GM19463 (cell line): ENCODE measurements at regions not wholly inside any gene's neighbourhood (a gene's known extent, or its start where the extent isn't known, plus 50 kb on each side); places are given as distances from the start of the nearest gene placed in this dataset.
"Not testable (repeated sequence)": the region's sequence is repeated elsewhere in the genome, so short reads cannot be mapped to it uniquely, and the experiment has no call there.

ENCODE experiments used
- ATAC-seq: cut with Tn5 transposase; IDR thresholded peaks from one replicate; pipeline ENCODE4 v1.9.1; 2021; ENCODE audit warnings: mild to moderate bottlenecking, moderate library complexity; ENCODE audit not compliant: unreplicated experiment

DNA sequence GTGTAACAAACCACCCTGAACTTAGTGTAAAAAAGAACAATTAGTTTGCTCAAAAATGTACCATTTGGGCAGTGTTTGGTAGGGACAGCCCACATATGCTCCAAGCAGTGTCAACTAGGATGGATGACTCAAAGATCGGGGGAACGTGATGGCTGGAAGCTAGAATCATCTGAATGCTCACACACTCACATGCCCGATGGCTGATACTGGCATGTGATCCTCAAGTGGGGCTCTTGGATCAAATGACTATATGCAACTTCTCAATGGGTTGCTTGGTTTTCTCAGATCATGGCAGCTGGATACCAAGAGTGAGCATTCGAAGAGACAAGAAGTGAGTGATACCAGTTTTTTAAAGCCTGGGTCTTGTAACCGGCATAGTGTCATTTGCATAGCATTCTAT is 335.9 kb upstream of the KCNMB2 start:
- no peak for ATAC-seq

DNA sequence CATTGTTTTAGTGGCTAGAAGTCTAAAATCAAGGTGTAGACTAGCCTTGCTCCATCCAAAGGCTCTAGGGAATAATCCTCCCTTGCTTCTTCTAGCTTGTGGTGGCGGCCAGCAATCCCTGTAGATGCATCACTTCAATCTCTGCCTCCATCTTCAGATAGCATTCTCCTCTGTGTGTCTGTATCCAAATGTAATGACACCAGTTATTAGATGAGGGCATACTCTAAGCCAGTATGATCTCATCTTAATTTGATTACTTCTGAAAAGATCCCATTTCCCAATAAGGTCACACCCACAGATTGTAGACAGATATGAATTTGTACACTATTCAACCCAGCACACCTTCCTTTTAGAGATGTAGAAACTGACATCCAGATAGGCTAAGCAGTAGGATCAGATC is 334.5 kb upstream of the KCNMB2 start:
- ATAC-seq, result no peak

DNA sequence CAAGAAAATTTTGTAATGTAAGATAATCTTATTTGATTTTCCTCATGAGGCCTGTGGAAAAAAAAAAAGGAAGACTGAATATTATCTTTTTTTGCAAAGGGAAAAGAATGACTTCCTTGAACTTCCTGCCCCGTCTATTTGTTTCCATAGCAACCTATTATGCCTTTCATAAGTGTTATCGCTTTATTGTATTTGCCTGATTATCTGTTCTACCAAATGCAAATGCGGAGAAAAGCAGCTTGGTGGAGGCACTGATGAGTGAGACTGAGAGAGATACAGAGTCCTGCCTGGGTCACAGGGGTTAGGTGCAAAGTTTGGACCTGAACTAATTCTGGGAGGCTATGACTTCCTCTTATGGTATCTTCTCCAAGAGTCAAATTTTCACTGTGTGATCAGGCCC is 334.0 kb upstream of the KCNMB2 start:
- ATAC-seq, result no peak

DNA sequence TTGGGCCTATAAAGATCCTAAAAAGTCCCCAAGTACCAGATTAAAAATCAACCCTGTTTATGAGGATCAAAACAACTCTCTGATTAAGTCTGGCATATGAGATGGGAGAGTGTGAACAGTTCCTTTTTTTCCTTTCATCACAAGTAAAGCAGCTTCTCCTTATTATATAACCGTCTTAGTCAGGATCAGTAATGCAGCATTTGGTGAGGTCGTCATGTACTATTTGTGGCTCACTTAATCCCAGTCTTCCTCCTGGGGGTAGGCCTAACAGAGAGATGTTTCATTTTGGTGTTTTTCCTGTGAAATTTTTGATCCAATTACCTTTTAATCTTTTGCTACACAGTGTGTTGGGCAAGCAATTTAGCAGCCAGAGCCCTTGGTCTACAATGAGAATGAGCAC is 333.1 kb upstream of the KCNMB2 start:
- ATAC-seq, result no peak

DNA sequence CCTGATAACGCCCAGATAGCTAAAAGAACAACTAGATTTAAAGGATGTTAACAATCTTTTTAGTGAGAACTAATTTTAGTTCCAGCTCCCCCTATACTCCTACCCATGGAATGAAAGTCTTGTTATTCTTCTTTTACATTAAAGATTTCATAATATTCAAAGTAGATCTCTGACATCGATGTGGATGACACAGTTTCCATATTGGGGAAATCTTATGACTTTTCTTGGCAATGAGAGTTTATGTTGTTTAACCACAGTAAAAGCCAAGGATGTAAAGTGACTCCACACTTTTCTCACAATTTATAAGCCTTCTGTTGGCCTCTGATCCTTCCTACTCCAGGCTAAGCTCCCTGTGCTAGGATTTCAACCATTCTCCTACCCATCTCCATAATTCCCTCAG is 332.6 kb upstream of the KCNMB2 start:
- ATAC-seq, result no peak

DNA sequence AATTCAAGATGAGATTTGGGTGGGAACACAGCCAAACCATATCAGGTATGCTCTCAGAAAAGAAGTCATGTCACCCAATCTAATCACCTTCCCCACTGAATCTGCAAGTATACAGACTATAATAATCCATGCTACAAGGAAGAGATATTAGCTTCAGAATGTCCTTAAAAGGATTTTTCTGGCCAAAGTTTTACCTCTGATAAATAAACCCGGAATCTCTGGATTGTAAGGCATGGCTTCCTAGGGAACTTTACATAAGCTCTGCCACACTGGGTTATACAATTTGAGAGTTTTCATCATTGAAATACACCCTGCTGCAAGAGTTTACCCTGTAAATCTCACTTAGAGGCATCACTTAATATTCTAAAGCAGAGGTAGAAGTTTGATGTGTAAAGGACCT is 330.5 kb upstream of the KCNMB2 start:
- no peak for ATAC-seq

DNA sequence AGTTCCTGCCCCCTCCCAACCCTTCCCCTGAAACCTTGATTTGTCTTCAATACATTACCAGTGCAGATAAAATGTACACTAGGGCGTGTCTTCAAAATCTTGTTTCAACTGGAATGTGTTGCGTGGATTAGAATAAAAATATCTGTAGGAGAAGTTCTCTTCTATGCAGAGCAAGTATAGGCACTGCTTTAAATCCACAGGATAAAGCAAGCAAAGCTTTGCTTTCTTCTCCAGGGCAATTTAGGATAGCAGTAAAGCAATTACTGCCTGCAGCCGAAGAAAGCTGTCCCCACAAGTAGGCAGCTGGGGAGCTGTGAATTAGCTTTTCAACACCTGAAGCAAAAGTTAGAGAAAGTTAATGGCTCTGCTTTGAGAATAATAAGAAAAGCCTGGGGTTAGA is 329.7 kb upstream of the KCNMB2 start:
- no peak for ATAC-seq

DNA sequence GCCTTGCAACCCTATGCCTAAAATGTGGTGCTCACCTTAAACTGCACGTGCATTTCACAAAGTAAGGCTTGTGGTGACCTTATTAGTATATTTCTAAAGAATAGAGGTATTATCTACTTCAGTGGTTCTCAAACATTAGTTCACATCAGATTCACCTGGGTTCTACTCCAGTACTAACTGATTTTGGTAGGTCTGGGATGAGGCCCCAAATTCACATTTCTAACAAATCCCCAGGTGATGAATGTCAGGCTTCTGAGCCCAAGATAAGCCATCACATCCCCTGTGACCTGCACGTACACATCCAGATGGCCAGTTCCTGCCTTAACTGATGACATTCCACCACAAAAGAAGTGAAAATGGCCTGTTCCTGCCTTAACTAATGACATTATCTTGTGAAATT is 329.1 kb upstream of the KCNMB2 start:
- ATAC-seq, result not testable (repeated sequence)

DNA sequence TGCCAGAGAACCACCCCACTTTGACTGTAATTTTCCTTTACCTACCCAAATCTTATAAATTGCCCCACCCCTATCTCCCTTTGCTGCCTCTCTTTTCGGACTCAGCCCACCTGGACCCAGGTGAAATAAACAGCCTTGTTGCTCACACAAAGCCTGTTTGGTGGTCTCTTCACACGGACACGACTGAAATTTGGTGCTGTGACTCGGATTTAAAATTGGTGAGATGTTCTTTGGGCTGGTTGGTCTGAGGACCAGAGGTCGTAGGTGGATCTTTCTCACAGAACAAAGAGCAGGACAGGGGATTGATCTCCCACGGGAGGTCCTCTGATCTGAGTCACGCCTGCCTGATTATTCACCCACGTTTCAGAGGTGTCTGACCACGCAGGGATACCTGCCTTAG is 328.6 kb upstream of the KCNMB2 start:
- not testable (repeated sequence) for ATAC-seq

DNA sequence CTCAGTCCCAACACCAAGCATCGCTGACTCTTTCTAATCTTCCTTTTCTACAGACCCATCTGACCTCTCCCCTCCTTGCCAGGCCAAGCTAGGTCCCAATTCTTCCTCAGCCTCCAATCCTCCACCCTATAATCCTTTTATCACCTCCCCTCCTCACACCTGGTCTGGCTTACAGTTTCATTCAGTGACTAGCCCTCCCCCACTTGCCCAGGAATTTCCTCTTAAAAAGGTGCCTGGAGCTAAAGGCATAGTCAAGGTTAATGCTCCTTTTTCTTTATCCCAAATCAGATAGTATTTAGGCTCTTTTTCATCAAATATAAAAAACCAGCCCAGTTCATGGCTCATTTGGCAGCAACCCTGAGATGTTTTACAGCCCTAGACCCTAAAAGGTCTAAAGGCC is 327.1 kb upstream of the KCNMB2 start:
- not testable (repeated sequence) for ATAC-seq

DNA sequence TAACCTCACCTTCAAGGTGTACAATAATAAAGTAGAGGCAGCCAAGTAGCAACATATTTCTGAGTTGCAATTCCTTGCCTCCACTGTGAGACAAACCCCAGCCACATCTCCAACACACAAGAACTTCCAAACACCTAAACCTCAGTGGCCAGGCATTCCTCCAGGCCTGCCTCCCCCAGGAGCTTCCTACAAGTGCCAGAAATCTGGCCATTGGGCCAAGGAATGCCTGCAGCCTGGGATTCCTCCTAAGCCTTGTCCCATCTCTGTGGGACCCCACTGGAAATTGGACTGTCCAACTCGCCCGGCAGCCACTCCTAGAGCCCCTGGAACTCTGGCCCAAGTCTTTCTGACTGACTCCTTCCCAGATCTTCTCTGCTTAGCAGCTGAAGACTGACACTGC is 326.6 kb upstream of the KCNMB2 start:
- not testable (repeated sequence) for ATAC-seq

DNA sequence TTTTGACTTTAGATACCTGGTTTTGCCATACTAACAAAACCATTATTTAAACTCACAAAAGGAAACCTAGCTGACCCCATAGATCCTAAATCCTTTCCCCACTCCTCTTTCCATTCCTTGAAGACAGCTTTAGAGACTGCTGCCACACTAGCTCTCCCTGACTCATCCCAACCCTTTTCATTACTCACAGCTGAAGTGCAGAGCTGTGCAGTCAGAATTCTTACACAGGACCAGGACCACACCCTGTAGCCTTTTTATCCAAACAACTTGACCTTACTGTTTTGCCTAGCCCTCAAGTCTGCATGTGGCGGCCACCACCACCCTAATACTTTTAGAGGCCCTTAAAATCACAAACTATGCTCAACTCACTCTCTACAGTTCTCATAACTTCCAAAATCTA is 325.1 kb upstream of the KCNMB2 start:
- not testable (repeated sequence) for ATAC-seq

DNA sequence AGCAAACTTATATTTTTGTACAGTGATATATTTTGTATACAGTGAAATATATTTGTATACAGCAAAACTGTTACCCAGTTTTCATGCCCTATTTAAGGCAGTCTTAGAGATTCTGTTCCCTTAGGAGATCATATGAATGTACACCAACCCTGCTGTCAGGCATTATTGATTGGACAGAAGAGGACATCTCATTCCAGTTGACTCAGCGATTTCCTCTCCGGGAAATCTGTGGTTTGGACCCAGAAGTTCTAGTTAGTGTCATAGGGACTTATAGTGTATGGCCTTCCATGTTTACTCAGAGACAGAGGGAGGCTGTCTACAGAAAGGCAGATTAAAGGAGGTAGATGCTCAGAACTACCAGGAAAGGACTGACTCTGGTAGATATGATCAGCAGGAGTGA is 318.8 kb upstream of the KCNMB2 start:
- no peak for ATAC-seq

DNA sequence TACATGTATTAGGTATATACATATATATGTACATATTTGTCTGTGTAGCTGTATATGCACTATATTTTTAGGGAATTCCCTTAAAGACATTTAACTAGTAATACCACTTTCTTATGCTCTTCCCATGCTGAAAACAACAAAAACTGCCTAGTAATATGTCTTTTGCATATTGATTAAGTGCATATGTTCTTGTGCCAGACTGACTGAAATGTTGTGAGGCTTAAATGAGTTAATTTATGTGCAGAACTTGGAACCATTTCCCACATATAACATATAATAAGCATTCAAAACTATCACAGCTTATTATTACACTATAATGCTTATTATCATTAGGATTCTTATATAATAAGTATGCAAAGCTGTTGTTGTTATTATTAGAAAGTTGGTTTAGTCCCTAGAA is 318.0 kb upstream of the KCNMB2 start:
- ATAC-seq, result no peak

DNA sequence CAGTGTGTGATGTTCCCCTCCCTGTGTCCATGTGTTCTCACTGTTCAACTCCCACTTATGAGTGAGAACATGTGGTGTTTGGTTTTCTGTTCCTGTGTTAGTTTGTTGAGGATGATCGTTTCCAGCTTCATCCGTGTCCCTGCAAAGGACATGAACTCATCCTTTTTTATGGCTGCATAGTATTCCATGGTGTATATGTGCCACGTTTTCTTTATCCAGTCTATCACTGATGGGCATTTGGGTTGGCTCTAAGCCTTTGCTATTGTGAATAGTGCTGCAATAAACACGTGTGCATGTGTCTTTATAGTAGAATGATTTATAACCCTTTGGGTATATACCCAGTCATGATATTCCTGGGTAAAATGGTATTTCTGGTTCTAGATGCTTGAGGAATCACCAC is 316.6 kb upstream of the KCNMB2 start:
- ATAC-seq, result not testable (repeated sequence)

DNA sequence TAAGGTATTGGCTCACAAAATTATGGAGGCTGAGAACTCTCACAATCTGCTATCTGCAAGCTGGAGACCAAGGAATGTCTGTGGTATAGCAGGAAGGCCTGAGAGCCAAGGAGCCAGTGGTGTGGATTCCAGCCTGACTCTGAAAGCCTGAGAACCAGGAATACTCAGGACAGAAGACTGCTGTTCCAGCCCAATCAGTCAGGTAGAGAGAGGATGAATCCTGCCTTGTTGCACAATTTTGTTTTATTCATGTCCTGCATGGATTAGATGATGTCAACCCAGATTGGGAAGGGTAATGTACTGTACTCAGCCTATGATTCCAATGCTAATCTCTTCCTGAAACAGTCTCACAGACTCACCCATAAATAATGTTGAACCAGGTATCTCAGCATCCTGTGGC is 312.4 kb upstream of the KCNMB2 start:
- no peak for ATAC-seq

DNA sequence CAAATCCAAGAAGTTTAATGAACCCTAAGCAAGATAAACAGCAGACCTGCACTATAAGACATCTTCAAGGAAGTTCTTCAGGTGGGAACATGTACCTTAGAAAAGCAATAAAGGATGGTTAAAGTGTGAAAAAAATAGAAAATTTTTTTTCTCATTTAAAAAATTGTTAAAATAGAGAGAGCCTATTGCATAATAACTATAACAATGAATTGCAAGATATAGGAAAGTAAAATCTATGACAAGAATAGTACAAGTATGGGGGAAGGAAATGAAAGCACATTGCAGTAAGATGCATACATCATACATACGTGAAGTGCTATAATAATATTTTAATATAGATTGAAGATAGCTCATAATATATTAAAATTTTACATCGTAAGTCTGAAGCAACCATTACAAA is 310.1 kb upstream of the KCNMB2 start:
- ATAC-seq, result no peak

DNA sequence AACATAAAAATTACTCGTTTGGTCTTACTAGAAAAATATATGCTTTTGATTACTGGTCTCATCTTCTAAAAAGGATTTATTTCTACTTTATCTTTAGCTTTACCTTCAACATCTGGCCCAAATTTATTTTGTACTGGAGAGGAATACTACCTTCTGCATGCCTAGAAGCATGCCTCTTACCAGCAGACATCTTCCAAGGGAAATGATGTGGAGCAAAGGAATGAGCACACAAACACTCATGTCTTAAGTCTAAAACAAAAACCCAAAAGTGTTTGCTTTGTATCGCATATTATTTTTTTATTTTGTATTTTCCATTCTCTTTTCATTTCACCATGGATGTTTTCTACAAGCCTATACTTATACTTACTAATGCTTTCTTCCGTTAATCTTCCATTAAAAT is 304.6 kb upstream of the KCNMB2 start:
- ATAC-seq, result no peak

DNA sequence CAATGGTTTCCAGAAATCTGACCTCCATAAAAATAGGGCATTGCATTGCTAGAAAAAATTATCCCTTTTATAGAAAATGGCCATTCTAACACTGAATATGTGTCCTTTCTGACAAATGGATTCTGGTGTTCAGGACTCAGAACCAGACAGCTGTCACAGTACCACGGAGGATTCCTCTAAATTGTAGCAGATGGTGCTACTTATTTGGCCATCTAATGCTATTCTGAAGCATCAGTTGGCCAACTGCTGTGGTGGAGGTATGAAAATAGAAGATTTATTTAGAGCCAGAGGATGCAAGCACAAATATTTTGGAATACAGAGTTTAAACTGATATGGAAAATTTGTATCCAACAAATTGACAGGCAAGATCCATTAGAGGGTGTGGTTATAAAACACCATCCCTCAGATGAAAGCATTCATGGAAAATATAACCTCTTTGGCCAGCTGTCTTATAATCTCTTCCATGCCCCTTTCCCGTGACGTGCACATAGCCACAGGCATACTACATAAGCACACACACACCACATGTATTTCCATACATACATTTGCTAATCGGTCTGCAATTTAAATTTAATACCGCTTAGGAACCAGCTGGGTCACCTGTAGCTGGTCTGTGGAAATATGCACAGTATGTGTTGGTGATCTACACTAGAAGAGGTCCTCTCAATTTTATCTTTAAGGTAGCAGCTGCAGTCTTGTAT is 302.7 kb upstream of the KCNMB2 start:
- no peak for ATAC-seq

DNA sequence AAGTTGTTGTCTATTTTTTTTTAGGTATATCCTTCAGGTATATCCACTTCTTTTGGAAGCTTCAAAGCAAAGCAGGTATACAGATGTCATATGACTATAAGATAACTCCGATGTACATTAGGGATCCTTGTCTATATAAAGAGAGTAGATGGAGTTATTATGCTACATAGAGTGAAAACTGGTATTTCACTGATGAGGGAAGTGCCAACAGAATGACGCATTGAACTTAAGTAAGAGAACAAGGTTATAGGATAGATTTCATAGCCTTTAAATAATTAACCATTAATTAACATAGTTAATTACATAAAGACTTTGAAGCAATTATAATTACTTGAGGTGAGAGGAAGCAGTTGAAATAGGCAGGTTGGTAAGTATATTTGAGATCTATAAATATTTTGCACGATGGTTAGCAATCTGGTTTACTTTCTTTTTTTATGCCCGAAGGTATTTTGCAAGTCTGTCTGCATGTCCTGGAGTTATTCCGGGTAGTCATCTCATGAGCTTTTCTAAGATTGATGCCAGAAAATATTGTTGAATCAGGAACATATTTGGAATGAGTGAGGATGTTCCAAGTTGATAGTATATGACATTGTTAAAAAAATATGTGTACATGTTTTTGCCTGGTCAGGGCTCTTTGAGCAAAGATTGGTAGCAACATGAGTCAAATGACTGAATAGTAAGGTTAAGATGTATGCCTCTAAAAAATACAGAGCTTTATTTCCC is 299.5 kb upstream of the KCNMB2 start:
- no peak for ATAC-seq

DNA sequence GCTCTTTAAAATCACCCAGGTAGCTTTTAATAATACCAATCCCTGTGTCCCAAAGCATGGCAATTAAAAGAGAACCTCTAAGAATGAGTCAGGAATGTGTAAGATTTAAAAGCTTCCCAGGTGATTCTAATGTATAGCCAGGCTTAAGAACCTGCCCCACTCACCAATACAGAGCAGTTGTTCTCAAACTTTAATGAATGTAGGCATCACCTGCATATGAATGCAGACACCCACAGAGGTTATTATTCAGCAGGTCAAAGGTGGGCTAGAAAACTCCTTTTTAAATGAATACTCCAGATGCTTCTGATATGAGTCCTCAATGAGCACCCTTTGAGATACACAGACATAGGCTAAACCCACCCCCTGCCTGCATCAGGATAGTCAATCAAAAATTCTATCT is 298.1 kb upstream of the KCNMB2 start:
- no peak for ATAC-seq
